ENCODE measurements at regions not wholly inside any gene's neighbourhood (a gene's known extent, or its start where the extent isn't known, plus 50 kb on each side); places are given as distances from the start of the nearest gene placed in this dataset.
A peak's percentile ranks its signal among the peaks of the same experiment; 100 is the strongest.

DNA sequence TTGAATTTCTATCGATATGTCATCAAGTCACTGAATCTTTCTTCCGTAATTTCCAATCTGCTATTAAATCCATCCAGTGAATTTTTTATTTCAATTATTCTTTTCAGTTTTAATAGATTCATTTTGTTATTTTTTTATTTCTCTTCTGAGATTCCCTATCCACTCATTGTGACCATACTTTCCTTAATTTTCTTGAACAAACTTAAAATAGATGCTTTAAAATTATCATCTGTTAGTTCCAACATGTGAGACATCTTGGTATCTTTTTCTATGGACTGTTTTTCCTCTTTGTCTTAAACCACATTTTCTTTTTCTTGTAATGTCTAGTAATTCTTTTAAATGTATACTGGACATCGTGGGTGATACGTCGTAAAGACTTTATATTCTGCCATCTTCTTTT, 236.6 kb upstream of the TLE3 start:
- H3K4me1 ChIP-seq: no peaks in the 10 kb centered on the region
- no peak overlapping the region for H2AFZ ChIP-seq (replicated peaks)
- H3K36me3 ChIP-seq: peaks cover 8% of the 10 kb centered on the region
- H3K4me1 Mint-ChIP-seq: no peaks in the 10 kb centered on the region
- no peaks in the 10 kb centered on the region for H3F3A ChIP-seq (ENCODE audit: low read depth)
- H3K9me3 ChIP-seq (ENCODE audit: low read depth): peaks cover 11% of the 10 kb centered on the region
- H3K4me2 ChIP-seq: no peak overlapping the region
- H3K27ac Mint-ChIP-seq: no peak overlapping the region
- no peak for TF ChIP-seq EZH2 (IDR thresholded peaks at IDR 0.05)
- no peak overlapping the region for H3K4me3 ChIP-seq
- H3K79me2 ChIP-seq (ENCODE audit: low read depth): no peaks in the 10 kb centered on the region
- H3K27me3 Mint-ChIP-seq (ENCODE audit: insufficient read depth, low read depth): peaks cover 4% of the 10 kb centered on the region
- no peaks in the 10 kb centered on the region for H3K27me3 ChIP-seq
- H4K20me1 ChIP-seq (ENCODE audit: low read depth): no peaks in the 10 kb centered on the region
- H3K9me3 Mint-ChIP-seq: peaks cover 31% of the 10 kb centered on the region
- DNase-seq (ENCODE audit: low spot score): no peak
- no peak overlapping the region for H3K9ac ChIP-seq
- H3K27ac ChIP-seq: no peak overlapping the region
- H3K36me3 Mint-ChIP-seq: no peaks in the 10 kb centered on the region
- no peak overlapping the region for H3K4me3 Mint-ChIP-seq

DNA sequence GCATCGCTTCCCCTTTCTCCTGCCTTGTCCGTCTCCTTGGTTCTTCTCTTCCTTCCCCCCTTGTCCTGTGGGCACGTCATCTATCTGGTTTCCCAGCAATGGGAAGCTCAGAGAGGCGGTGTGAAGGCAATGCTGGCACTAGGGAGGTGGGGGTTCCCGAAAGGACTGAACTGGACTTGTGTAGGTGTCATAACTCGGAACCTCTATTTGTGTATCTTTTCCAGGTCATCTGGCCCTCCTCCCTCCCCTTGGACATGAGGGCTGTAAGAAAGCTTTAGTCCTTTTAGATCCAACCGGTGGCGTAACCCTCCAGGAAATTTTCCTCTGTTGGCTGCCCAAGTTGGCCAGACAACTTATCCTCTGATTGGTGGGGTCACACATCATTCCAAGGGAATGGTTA, 231.5 kb upstream of the TLE3 start:
- TF ChIP-seq EZH2 (IDR thresholded peaks at IDR 0.05) (no peak), EZH2phosphoT487 (IDR thresholded peaks at IDR 0.05) (no peak)
- TF ChIP-seq, protein P1, sequence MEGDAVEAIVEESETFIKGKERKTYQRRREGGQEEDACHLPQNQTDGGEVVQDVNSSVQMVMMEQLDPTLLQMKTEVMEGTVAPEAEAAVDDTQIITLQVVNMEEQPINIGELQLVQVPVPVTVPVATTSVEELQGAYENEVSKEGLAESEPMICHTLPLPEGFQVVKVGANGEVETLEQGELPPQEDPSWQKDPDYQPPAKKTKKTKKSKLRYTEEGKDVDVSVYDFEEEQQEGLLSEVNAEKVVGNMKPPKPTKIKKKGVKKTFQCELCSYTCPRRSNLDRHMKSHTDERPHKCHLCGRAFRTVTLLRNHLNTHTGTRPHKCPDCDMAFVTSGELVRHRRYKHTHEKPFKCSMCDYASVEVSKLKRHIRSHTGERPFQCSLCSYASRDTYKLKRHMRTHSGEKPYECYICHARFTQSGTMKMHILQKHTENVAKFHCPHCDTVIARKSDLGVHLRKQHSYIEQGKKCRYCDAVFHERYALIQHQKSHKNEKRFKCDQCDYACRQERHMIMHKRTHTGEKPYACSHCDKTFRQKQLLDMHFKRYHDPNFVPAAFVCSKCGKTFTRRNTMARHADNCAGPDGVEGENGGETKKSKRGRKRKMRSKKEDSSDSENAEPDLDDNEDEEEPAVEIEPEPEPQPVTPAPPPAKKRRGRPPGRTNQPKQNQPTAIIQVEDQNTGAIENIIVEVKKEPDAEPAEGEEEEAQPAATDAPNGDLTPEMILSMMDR (IDR thresholded peaks at IDR 0.05): no peak
- Mint-ChIP-seq H3K36me3 (no peaks in the 10 kb centered on the region), H3K4me1 (peaks cover 10% of the 10 kb centered on the region), H3K27me3 (ENCODE audit: insufficient read depth, low read depth) (peaks cover 4% of the 10 kb centered on the region), H3K27ac (no peak overlapping the region), H3K9me3 (peaks cover 18% of the 10 kb centered on the region), H3K4me3 (no peak overlapping the region)
- H3K9ac ChIP-seq: no peak overlapping the region
- H3K9me3 ChIP-seq (ENCODE audit: low read depth): peaks cover 8% of the 10 kb centered on the region
- no peaks in the 10 kb centered on the region for H3K27me3 ChIP-seq
- H3K4me2 ChIP-seq: no peak overlapping the region
- H3F3A ChIP-seq (ENCODE audit: low read depth): no peaks in the 10 kb centered on the region
- H3K36me3 ChIP-seq: peaks cover 7% of the 10 kb centered on the region
- H3K27ac ChIP-seq: no peak overlapping the region
- no peak overlapping the region for H2AFZ ChIP-seq (replicated peaks)
- no peak for DNase-seq (ENCODE audit: low spot score)
- H3K4me1 ChIP-seq: peaks cover 3% of the 10 kb centered on the region
- no peaks in the 10 kb centered on the region for H3K79me2 ChIP-seq (ENCODE audit: low read depth)
- H4K20me1 ChIP-seq (ENCODE audit: low read depth): no peaks in the 10 kb centered on the region
- no peak overlapping the region for H3K4me3 ChIP-seq

DNA sequence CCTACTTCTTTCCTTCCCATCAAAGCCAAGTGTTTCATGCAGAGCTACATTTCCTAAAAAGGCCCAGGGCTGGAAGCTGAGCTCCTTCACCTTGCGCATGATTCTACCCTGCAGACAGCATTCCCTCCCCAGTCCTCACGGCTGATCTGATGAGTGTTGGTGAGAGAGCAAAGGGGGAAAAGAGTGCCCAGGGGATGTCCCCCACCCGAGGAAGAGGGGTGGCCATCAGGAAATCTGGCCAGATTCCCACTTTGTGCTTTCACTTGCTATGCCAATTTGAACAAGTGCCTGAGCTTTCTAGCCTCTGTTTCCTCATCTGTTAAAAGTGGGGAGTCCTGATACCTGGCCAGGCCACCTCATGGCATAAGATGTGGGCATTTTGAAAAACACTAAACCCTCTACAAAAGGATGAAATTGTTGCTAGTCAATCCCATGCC, 231.0 kb upstream of the TLE3 start:
- peaks cover 8% of the 10 kb centered on the region for H3K4me1 ChIP-seq
- no peak overlapping the region for H3K27ac Mint-ChIP-seq
- peaks cover 15% of the 10 kb centered on the region for H3K4me1 Mint-ChIP-seq
- H3K27me3 ChIP-seq: no peaks in the 10 kb centered on the region
- H3F3A ChIP-seq (ENCODE audit: low read depth): peaks cover 3% of the 10 kb centered on the region
- TF ChIP-seq EZH2phosphoT487 (IDR thresholded peaks at IDR 0.05) (no peak), EZH2 (IDR thresholded peaks at IDR 0.05) (no peak)
- TF ChIP-seq, protein P1 (IDR thresholded peaks at IDR 0.05): no peak
- DNase-seq (ENCODE audit: low spot score): no peak
- H3K36me3 Mint-ChIP-seq: no peaks in the 10 kb centered on the region
- peaks cover 14% of the 10 kb centered on the region for H3K9me3 Mint-ChIP-seq
- peaks cover 2% of the 10 kb centered on the region for H3K36me3 ChIP-seq
- no peaks in the 10 kb centered on the region for H3K79me2 ChIP-seq (ENCODE audit: low read depth)
- H3K9me3 ChIP-seq (ENCODE audit: low read depth): peaks cover 3% of the 10 kb centered on the region
- H4K20me1 ChIP-seq (ENCODE audit: low read depth): no peaks in the 10 kb centered on the region
- no peak overlapping the region for H3K4me3 ChIP-seq
- peaks cover 4% of the 10 kb centered on the region for H3K27me3 Mint-ChIP-seq (ENCODE audit: insufficient read depth, low read depth)
- no peak overlapping the region for H3K9ac ChIP-seq
- H3K4me2 ChIP-seq: no peak overlapping the region
- H3K27ac ChIP-seq: no peak overlapping the region
- H3K4me3 Mint-ChIP-seq: peak overlapping the region; percentile 12
- no peak overlapping the region for H2AFZ ChIP-seq (replicated peaks)

DNA sequence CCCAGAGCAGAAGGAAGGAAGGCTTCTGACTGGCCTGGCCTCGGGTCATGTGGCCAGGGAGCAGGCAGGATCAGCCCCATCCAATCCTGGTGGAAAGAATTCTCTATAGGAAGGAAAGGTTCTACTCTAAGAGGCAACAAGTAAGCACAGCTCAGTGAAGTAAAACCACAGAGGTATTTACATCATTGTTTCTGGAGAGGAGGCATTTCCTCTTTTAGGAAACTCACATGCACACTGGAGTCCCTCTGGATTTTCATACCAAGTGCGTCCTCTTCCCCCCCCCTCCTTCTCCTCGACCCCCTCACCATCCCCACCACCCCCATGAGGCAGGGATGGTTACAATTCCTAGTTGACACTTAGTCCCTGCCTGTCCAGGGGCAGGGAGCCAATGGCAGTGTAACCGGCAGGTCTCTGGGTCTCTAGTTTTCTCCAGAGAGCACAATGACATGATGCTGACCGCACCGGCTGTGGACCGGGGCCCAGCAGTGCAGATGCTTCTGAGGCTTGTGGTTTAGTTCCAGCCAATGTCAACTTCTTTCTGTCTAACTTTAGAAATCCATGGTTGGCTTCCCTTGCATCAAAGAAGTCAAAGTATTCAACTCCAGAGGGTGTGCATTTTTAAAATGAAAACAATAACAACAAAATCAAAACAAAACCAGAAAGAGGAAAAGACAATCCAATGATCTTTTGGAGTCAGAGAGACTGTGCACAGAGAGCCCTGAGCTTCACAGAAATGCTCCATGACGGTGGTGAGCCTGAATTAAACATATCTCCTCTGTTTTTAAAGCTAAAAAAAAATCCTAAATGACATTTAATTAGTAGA, 230.3 kb upstream of the TLE3 start:
- Histone ChIP-seq H3K36me3 (no peaks in the 10 kb centered on the region), H3K9ac (no peak overlapping the region), H3K79me2 (ENCODE audit: low read depth) (no peaks in the 10 kb centered on the region), H3K4me3 (no peak overlapping the region), H3K4me1 (peaks cover 14% of the 10 kb centered on the region), H3F3A (ENCODE audit: low read depth) (peaks cover 10% of the 10 kb centered on the region), H3K27me3 (no peaks in the 10 kb centered on the region), H4K20me1 (ENCODE audit: low read depth) (peaks cover 5% of the 10 kb centered on the region), H3K4me2 (no peak overlapping the region), H3K27ac (no peak overlapping the region), H3K9me3 (ENCODE audit: low read depth) (no peaks in the 10 kb centered on the region), H2AFZ (replicated peaks) (peak overlapping the region; percentile 35)
- H3K36me3 Mint-ChIP-seq: no peaks in the 10 kb centered on the region
- DNase-seq (ENCODE audit: low spot score): no peak
- H3K4me1 Mint-ChIP-seq: peaks cover 22% of the 10 kb centered on the region
- H3K27me3 Mint-ChIP-seq (ENCODE audit: insufficient read depth, low read depth): peaks cover 4% of the 10 kb centered on the region
- H3K9me3 Mint-ChIP-seq: peaks cover 8% of the 10 kb centered on the region
- H3K27ac Mint-ChIP-seq: no peak overlapping the region
- no peak overlapping the region for H3K4me3 Mint-ChIP-seq
- TF ChIP-seq, protein P1 (IDR thresholded peaks at IDR 0.05): no peak
- TF ChIP-seq EZH2 (IDR thresholded peaks at IDR 0.05) (no peak), EZH2phosphoT487 (IDR thresholded peaks at IDR 0.05) (no peak)
